ENCODE measurements at regions not wholly inside any gene's neighbourhood (a gene's known extent, or its start where the extent isn't known, plus 50 kb on each side); places are given as distances from the start of the nearest gene placed in this dataset.

- ATAC-seq: no peak
- TF ChIP-seq ZFP30 (CRISPR knock-in tag; IDR thresholded peaks at IDR 0.05) (no peak), CSRNP3 (CRISPR knock-in tag; IDR thresholded peaks at IDR 0.05) (no peak), RARB (CRISPR knock-in tag; IDR thresholded peaks at IDR 0.05) (no peak), ZNF565 (CRISPR knock-in tag; conservative IDR thresholded peaks at IDR 0.05; ENCODE audit: low read depth) (no peak), POU6F1 (CRISPR knock-in tag; IDR thresholded peaks at IDR 0.05; ENCODE audit: borderline replicate concordance, low read depth) (no peak), ZNF70 (CRISPR knock-in tag; IDR thresholded peaks at IDR 0.05) (no peak), SNAI2 (CRISPR knock-in tag; IDR thresholded peaks at IDR 0.05) (no peak), OSR1 (CRISPR knock-in tag; IDR thresholded peaks at IDR 0.05) (no peak)
These were observed 126.2 kb upstream of the ANXA10 start for GRCh38 chr4:167966143-167966542.

GRCh38 chr4:167973513-167973912 is 118.8 kb upstream of the ANXA10 start:
- no peak for TF ChIP-seq POU6F1 (CRISPR knock-in tag; IDR thresholded peaks at IDR 0.05; ENCODE audit: borderline replicate concordance, low read depth)
- no peak for TF ChIP-seq GLIS3 (CRISPR knock-in tag; IDR thresholded peaks at IDR 0.05)
- no peak for TF ChIP-seq ESRRG (CRISPR knock-in tag; IDR thresholded peaks at IDR 0.05)
- TF ChIP-seq ZNF565 (CRISPR knock-in tag; conservative IDR thresholded peaks at IDR 0.05; ENCODE audit: low read depth): no peak
- TF ChIP-seq ZFP30 (CRISPR knock-in tag; IDR thresholded peaks at IDR 0.05): no peak
- TF ChIP-seq ARNTL (CRISPR knock-in tag; IDR thresholded peaks at IDR 0.05; ENCODE audit: borderline replicate concordance, low read depth): no peak
- TF ChIP-seq OSR1 (CRISPR knock-in tag; IDR thresholded peaks at IDR 0.05): no peak
- TF ChIP-seq CSRNP3 (CRISPR knock-in tag; IDR thresholded peaks at IDR 0.05): no peak
- ATAC-seq: no peak

GRCh38 chr4:167985565-167985964 is 106.8 kb upstream of the ANXA10 start:
- TF ChIP-seq PATZ1 (CRISPR knock-in tag; IDR thresholded peaks at IDR 0.05; ENCODE audit: borderline replicate concordance): no peak
- no peak for TF ChIP-seq CSDC2 (CRISPR knock-in tag; IDR thresholded peaks at IDR 0.05)
- TF ChIP-seq GLIS3 (CRISPR knock-in tag; IDR thresholded peaks at IDR 0.05): no peak
- TF ChIP-seq POU6F1 (CRISPR knock-in tag; IDR thresholded peaks at IDR 0.05; ENCODE audit: borderline replicate concordance, low read depth): no peak
- TF ChIP-seq ZFP30 (CRISPR knock-in tag; IDR thresholded peaks at IDR 0.05): no peak
- no peak for TF ChIP-seq TCF4 (CRISPR knock-in tag; IDR thresholded peaks at IDR 0.05; ENCODE audit: borderline replicate concordance)
- TF ChIP-seq OSR1 (CRISPR knock-in tag; IDR thresholded peaks at IDR 0.05): no peak
- TF ChIP-seq ZNF565 (CRISPR knock-in tag; conservative IDR thresholded peaks at IDR 0.05; ENCODE audit: low read depth): no peak
- TF ChIP-seq ISL1 (CRISPR knock-in tag; IDR thresholded peaks at IDR 0.05): no peak
- no peak for TF ChIP-seq ZFP3 (CRISPR knock-in tag; IDR thresholded peaks at IDR 0.05)
- no peak for TF ChIP-seq CSRNP3 (CRISPR knock-in tag; IDR thresholded peaks at IDR 0.05)
- TF ChIP-seq SNAI2 (CRISPR knock-in tag; IDR thresholded peaks at IDR 0.05): no peak
- TF ChIP-seq ZNF8 (CRISPR knock-in tag; IDR thresholded peaks at IDR 0.05): no peak
- no peak for ATAC-seq

Measured in SK-N-SH treated with all-trans-retinoic acid at 6 μM for 48 hours (cell line).